ENCODE measurements at regions not wholly inside any gene's neighbourhood (a gene's known extent, or its start where the extent isn't known, plus 50 kb on each side); places are given as distances from the start of the nearest gene placed in this dataset.

DNA sequence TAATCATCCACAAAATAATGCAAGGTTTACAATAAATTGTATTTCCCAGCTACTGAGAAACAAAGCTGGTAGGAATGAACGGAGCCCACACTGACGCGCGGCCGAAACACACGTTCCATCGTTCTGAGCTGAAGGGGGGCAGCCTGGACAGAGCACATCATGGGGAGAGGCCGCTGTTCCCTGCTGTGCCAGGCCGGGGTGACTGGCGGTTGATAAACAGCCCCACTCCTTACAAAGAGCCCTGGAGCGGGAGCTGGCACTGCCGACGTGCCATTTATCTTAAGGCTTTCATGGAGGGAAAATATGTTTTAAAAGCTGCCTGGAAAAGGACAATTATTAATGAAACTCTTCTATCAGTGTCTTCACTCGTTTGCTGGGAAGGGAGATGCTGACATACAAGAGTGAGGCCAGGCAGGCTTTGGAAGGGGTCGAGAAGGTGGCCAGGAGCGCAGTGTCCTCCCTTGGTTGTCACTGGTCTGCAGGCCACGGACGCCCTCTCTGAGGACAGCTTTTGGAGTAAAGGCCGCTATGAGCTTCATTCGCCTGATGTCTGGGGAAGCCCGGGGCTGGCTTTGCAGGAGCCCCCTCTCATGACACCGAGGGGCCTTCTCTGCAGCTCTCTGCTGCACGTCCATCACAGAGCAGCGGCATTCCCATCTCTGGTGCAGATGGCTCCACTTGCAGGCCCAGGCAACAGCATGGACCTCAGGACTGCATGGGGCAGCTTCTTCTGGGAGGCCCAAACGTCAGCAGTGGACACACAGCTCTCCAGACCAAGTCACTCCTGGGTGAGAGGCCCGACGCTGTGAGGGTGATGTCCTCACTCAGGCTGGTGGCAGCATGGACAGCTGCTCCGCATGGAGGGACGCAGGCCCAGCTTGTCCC, 355.3 kb upstream of the SFSWAP start:
- TF ChIP-seq, protein P1, sequence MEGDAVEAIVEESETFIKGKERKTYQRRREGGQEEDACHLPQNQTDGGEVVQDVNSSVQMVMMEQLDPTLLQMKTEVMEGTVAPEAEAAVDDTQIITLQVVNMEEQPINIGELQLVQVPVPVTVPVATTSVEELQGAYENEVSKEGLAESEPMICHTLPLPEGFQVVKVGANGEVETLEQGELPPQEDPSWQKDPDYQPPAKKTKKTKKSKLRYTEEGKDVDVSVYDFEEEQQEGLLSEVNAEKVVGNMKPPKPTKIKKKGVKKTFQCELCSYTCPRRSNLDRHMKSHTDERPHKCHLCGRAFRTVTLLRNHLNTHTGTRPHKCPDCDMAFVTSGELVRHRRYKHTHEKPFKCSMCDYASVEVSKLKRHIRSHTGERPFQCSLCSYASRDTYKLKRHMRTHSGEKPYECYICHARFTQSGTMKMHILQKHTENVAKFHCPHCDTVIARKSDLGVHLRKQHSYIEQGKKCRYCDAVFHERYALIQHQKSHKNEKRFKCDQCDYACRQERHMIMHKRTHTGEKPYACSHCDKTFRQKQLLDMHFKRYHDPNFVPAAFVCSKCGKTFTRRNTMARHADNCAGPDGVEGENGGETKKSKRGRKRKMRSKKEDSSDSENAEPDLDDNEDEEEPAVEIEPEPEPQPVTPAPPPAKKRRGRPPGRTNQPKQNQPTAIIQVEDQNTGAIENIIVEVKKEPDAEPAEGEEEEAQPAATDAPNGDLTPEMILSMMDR (conservative IDR thresholded peaks at IDR 0.05): no peak
- TF ChIP-seq ZFX (IDR thresholded peaks at IDR 0.05): no peak
